NCI-H446 (cell line): ENCODE measurements at regions not wholly inside any gene's neighbourhood (a gene's known extent, or its start where the extent isn't known, plus 50 kb on each side); places are given as distances from the start of the nearest gene placed in this dataset.

Experiments used
- DNase-seq, 2 experiments: peaks; one replicate each; lab custom pipeline; 2025; lab: John Stamatoyannopoulos, UW

- peak; percentile 76 for DNase-seq
These were observed 468.2 kb downstream of the ARHGEF28 start for GRCh38 chr5:74094096-74094781.

- peak; percentile 66 to 75 for DNase-seq
These were observed 467.6 kb downstream of the ARHGEF28 start for GRCh38 chr5:74093561-74093960.

DNA sequence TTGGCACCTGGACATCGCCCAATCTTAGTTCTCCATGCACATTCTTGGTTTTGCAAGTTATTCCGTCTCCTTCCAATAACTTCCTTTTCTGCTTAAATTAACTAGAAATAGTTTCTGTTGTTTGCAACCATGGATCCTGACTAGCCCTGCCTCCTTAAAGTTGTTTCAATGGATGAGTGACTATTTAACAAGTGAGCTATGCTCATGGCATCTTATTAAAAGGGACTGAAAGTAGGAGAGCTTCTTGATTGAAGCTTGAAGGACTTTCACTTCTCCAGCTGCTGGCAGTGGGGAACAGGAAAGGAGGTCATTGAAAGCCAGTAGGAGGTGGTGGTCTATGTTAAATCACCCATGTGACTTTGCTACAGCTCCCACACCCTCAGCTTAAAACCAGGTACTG lies 466.8 kb downstream of the ARHGEF28 start:
- no peak for DNase-seq

- DNase-seq, result no peak
These were observed 459.8 kb downstream of the ARHGEF28 start for GRCh38 chr5:74085782-74086181.

DNA sequence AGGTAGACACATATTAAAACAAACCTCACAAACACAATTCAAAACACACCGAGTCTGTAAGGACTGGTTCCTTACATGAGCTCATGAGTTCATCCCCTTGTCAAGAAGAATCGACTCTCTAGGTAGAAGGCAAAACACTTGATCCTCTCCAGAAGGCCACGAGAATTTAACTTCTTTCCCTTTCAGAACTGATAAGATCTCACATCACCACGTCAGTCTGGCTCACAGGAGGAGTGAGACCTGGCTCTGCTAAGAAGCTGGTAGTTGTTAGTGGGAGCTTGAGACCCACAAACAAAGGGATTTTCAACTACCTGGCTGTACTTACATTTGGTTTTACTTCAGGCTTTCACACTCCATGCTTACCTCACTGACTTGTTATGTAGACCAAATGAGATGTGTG lies 459.2 kb downstream of the ARHGEF28 start:
- no peak for DNase-seq

DNA sequence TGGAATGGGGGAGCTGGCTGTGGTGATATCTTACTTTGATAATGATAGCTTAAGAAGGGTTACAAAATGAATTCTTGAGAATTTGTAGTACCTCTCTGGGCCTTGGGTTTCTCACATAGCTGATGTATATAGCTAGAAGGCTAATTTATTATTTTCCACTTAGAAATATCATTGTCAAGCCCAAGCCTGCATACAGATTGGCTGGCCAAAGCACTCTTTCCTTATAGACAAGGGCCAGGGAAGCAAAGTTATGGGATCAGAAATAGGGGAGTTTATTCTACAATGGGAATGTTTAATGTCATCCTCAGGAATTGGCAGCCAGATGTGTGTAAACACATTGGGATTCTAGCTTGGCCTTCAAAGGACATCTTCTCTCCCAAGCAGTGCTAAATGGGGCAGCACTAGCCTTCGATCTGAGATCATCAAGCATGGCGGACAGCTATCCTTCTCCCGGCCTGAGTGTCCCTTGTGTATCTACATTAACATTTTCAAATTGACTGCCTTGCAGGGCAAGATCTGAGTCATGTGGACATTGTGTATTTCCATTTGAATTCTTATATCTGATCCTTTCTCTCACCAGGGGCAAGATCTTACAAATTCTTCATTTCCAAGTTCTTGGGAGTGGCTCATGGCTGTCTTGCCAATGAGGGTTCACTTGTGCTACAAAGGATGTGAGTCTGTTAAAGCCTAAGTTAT lies 457.2 kb downstream of the ARHGEF28 start:
- no peak for DNase-seq

- DNase-seq, result no peak
These were observed 456.6 kb downstream of the ARHGEF28 start for GRCh38 chr5:74082512-74083055.

- DNase-seq, result no peak
These were observed 455.1 kb downstream of the ARHGEF28 start for GRCh38 chr5:74081126-74081525.

DNA sequence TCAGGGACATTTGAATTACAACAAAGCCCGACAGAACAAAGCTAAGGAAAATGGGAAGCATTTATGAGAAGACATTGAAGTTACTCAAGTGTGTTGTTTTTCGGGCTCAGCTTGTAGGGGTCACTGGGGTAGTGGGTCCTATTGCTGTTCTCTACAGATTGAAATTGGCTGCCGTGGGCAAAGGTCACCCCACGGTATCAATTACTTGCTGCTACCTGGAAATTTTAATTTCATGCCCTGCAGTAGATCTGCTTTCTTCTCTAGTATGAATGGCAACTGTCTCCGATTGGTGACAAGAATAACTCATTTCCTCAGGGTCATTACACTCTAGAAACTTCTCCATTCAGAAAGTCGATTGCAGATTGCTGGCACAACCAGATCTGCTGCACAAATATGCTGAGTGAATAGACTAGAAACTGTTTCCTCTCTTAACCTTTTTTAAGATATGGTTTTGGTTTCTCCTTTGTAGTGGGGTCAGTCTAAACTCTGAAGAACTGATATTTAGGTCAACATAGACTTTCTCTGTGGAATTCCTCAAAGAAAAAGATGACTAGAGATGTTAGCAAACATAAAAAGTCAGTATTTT lies 454.1 kb downstream of the ARHGEF28 start:
- no peak for DNase-seq

- no peak for DNase-seq
These were observed 449.8 kb downstream of the ARHGEF28 start for GRCh38 chr5:74075501-74076484.

GRCh38 chr5:74074111-74074510 lies 448.1 kb downstream of the ARHGEF28 start:
- DNase-seq, result no peak

- DNase-seq, result no peak
These were observed 447.3 kb downstream of the ARHGEF28 start for GRCh38 chr5:74073257-74073656.

GRCh38 chr5:74072646-74073045 lies 446.6 kb downstream of the ARHGEF28 start:
- no peak for DNase-seq

DNA sequence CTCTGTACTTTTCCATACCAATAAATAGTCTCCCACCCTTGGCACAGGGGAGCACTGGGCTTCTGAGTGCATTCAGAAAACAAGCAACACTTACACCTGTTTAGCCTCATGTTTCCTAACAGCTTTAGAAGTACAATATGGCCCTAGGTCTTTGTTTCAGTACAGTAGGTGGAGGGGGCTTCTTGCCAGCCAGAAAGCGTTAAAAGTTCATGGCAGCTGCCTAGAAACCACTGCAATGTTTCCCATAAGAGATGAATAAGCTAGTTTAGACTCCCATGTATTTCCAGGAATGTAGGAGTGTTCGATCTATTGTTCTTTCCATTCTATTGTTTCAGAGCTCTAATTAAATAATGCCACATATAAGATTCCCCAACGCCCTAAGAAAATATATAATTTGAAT lies 444.8 kb downstream of the ARHGEF28 start:
- DNase-seq, result no peak

DNA sequence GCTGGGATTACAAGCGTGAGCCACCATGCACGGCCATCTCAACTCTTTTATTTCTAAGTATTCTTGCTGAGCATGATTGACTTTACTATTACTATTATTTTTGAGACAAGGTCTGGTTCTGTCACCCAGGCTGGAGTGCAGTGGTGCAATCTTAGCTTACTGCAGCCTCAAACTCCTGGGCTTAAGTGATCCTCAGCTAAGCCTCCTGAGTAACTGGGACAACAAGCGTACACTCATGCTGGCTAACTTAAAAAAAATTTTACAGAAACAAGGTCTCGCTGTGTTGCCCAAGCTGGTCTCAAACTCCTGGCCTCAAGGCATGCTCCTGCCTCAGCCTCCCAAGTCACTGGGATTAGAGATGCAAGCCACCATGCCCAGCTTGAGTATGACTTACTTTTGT lies 443.7 kb downstream of the ARHGEF28 start:
- DNase-seq, result no peak

DNA sequence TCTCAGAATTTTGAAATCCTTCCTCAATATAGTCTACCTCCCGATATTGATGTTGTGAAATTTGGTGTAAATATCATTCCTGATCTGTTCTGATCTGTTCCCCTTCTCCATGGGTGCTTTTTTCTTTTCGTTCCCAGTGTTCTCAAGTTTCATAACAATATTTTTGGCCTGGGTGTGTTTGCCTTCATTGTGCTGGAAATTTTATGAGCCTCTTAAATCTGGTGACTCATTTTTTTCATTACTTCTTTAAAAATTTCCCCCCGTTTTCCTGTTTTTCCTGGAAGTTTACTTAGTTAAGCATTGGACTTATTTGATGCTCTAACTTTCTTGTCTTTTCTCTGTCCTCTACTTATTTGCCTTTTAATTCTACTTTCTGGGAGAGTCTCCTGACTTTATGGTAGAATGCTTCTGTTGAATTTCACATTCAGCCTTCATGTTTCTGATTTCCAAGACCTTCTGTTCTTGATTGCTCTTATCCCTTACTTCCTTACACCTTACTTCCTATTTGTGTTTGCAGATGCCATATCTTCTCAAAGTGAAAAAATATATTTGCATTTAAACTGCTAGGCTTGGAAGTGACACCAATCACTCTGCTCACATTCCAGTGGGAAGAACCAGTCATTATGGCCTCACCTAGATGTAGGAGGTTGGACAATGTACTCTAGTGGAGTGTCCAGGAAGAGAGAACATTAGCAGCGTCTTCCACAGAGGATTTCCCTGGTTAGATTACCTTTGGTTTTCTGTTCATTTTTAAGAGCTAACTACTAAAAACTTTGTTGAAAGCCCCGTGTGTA lies 441.9 kb downstream of the ARHGEF28 start:
- no peak for DNase-seq

GRCh38 chr5:74064911-74065310 lies 438.9 kb downstream of the ARHGEF28 start:
- DNase-seq, result no peak

- no peak for DNase-seq
These were observed 438.2 kb downstream of the ARHGEF28 start for GRCh38 chr5:74064225-74064624.

DNA sequence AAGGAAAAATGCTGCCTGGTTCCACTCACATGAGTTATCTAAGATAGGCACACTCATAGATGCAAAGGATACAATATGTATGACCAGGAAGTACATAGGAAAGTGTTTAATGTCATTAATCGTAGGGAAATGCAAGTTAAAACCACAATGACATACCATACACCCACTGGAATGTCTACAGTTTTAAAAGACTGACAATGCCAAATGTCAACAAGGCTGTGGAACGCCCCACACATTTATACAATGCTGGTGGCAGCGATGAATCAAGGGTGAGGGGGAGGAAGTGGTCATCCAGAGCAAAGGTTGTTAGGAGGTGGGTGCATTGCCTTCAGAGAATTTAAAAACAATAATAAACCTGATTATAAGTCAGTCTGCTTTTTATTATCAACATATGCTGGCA lies 437.8 kb downstream of the ARHGEF28 start:
- no peak for DNase-seq

- no peak for DNase-seq
These were observed 437.4 kb downstream of the ARHGEF28 start for GRCh38 chr5:74063346-74063745.

- DNase-seq, result no peak
These were observed 435.3 kb downstream of the ARHGEF28 start for GRCh38 chr5:74061292-74061691.
